ENCODE measurements at regions not wholly inside any gene's neighbourhood (a gene's known extent, or its start where the extent isn't known, plus 50 kb on each side); places are given as distances from the start of the nearest gene placed in this dataset.

- no peak for DNase-seq
These were observed 103.6 kb upstream of the TNFAIP3 start for GRCh38 chr6:137763436-137763835.

- DNase-seq: no peak
These were observed 103.2 kb upstream of the TNFAIP3 start for GRCh38 chr6:137763886-137764285.

- no peak for DNase-seq
These were observed 102.6 kb upstream of the TNFAIP3 start for GRCh38 chr6:137764464-137764863.

GRCh38 chr6:137765059-137765458 lies 102.0 kb upstream of the TNFAIP3 start:
- no peak for DNase-seq

GRCh38 chr6:137766596-137767370 lies 100.3 kb upstream of the TNFAIP3 start:
- DNase-seq: no peak

- DNase-seq: no peak
These were observed 99.6 kb upstream of the TNFAIP3 start for GRCh38 chr6:137767465-137767864.

GRCh38 chr6:137767911-137768690 lies 99.0 kb upstream of the TNFAIP3 start:
- no peak for DNase-seq

GRCh38 chr6:137768935-137769334 lies 98.1 kb upstream of the TNFAIP3 start:
- DNase-seq: no peak

- no peak for DNase-seq
These were observed 97.2 kb upstream of the TNFAIP3 start for GRCh38 chr6:137769797-137770362.

GRCh38 chr6:137772541-137773250 lies 94.4 kb upstream of the TNFAIP3 start:
- DNase-seq: no peak

- no peak for DNase-seq
These were observed 91.8 kb upstream of the TNFAIP3 start for GRCh38 chr6:137775227-137775626.

GRCh38 chr6:137775720-137776119 lies 91.3 kb upstream of the TNFAIP3 start:
- no peak for DNase-seq

- no peak for DNase-seq
These were observed 90.8 kb upstream of the TNFAIP3 start for GRCh38 chr6:137776256-137776655.

- no peak for DNase-seq
These were observed 90.0 kb upstream of the TNFAIP3 start for GRCh38 chr6:137776786-137777686.

GRCh38 chr6:137777687-137778075 lies 89.4 kb upstream of the TNFAIP3 start:
- DNase-seq: no peak

- no peak for DNase-seq
These were observed 87.1 kb upstream of the TNFAIP3 start for GRCh38 chr6:137779982-137780381.

- DNase-seq: no peak
These were observed 86.5 kb upstream of the TNFAIP3 start for GRCh38 chr6:137780447-137781034.

GRCh38 chr6:137781639-137782038 lies 85.4 kb upstream of the TNFAIP3 start:
- DNase-seq: no peak

GRCh38 chr6:137782166-137783039 lies 84.7 kb upstream of the TNFAIP3 start:
- no peak for DNase-seq

GRCh38 chr6:137783710-137784109 lies 83.3 kb upstream of the TNFAIP3 start:
- no peak for DNase-seq

- no peak for DNase-seq
These were observed 82.5 kb upstream of the TNFAIP3 start for GRCh38 chr6:137784583-137784982.

Data from activated naive CD4-positive, alpha-beta T cell treated with anti-CD3 and anti-CD28 coated beads, Interleukin-2, amount 50 U/mL, for 16 hours (primary cell).